ENCODE measurements at regions not wholly inside any gene's neighbourhood (a gene's known extent, or its start where the extent isn't known, plus 50 kb on each side); places are given as distances from the start of the nearest gene placed in this dataset.
"Not testable (repeated sequence)": the region's sequence is repeated elsewhere in the genome, so short reads cannot be mapped to it uniquely, and the experiment has no call there.

DNA sequence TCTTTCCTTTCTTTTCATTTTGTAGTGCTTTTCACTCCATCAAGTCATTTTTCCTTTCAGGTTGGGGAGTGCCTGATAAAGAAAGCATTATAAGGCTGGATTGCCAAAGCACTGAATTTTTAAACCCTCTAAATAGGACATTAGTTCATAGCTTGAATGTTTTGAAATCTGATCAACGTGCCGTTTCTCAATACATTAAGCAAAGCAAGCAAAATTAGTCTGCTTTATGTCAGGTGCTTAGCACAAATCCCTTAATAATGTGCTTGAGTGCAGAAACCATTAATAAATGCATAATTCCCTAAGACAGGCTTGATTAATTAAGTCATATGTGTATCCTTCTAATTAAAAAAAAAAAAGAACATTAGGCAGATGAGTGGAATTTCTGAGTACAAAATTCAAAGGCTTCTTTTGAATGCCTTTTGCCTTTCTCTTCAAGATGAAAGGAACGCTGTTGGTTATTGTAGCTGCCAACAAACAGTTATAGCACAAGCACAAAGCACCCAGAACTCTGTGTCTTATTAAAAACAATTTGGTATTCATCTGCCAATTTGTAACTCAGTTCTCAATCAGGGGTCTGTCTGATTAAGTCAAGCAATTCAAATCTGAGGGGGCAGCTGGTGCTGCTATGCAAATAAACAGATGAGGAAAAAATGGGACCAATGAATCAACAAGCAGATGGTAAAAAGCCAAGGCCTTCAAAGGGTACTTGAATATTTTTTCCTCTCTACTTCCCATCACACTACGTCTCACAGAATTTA is 233.7 kb downstream of the TLE1 start:
- peaks cover 6 to 11% (median 8%) of the 10 kb centered on the region in 3 donors for H3K27me3 Mint-ChIP-seq
- no peak overlapping the region for H3K4me3 Mint-ChIP-seq
- no peaks in the 10 kb centered on the region for H3K36me3 Mint-ChIP-seq
- no peaks in the 10 kb centered on the region for H3K4me1 Mint-ChIP-seq
- ATAC-seq (ENCODE audit: low read depth in 2 of 2), result no peak
- peaks cover 0 to 2% (median 0%) of the 10 kb centered on the region in 7 donors for H3K9me3 Mint-ChIP-seq
- no peak overlapping the region for H3K27ac Mint-ChIP-seq
- no peak for DNase-seq

- no peak for DNase-seq
- Mint-ChIP-seq H3K27ac (no peak overlapping the region), H3K4me3 (no peak overlapping the region), H3K27me3 (peaks cover 5 to 8% (median 6%) of the 10 kb centered on the region in 3 donors), H3K36me3 (peaks cover 0 to 8% of the 10 kb centered on the region in 2 donors), H3K9me3 (peaks cover 13 to 60% (median 42%) of the 10 kb centered on the region in 7 donors), H3K4me1 (no peaks in the 10 kb centered on the region)
- ATAC-seq (ENCODE audit: low read depth in 2 of 2), result no peak
Observed at GRCh38 chr9:81445331-81445921, 243.9 kb downstream of the TLE1 start.

DNA sequence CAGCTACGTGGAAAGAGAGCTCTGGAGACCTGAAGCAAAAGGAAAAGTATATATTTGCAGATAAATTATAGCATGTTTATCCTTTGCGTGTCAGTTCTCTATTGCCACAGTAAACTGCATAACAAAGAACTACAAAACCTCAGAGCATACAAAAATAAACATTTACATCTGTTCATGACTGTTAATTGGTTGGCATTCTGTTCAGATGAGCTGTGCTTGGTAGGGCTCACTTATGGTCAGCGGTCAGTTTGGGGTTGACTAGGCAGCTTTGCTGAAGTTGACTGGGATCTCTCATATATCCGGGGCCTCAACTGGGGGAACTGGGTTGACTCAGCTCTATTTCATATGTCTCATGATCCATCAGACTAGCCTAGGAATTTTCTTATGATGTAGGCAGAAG is 257.7 kb downstream of the TLE1 start:
- H3K27ac Mint-ChIP-seq, result no peak overlapping the region
- peaks cover 12 to 47% (median 18%) of the 10 kb centered on the region in 7 donors for H3K9me3 Mint-ChIP-seq
- DNase-seq, result no peak
- no peak overlapping the region for H3K4me3 Mint-ChIP-seq
- peaks cover 7 to 22% of the 10 kb centered on the region in 2 donors for H3K36me3 Mint-ChIP-seq
- ATAC-seq (ENCODE audit: low read depth in 2 of 2), result no peak
- H3K4me1 Mint-ChIP-seq, result no peaks in the 10 kb centered on the region
- H3K27me3 Mint-ChIP-seq, result peaks cover 0 to 8% (median 0%) of the 10 kb centered on the region in 3 donors

- Mint-ChIP-seq H3K4me1 (no peaks in the 10 kb centered on the region), H3K9me3 (peaks cover 12 to 52% (median 23%) of the 10 kb centered on the region in 7 donors), H3K27me3 (peaks cover 0 to 8% (median 0%) of the 10 kb centered on the region in 3 donors), H3K4me3 (no peak overlapping the region), H3K27ac (no peak overlapping the region), H3K36me3 (peaks cover 7 to 28% of the 10 kb centered on the region in 2 donors)
- ATAC-seq (ENCODE audit: low read depth in 2 of 2) (no peak), DNase-seq (no peak)
Observed at GRCh38 chr9:81430727-81431126, 258.6 kb downstream of the TLE1 start.

DNA sequence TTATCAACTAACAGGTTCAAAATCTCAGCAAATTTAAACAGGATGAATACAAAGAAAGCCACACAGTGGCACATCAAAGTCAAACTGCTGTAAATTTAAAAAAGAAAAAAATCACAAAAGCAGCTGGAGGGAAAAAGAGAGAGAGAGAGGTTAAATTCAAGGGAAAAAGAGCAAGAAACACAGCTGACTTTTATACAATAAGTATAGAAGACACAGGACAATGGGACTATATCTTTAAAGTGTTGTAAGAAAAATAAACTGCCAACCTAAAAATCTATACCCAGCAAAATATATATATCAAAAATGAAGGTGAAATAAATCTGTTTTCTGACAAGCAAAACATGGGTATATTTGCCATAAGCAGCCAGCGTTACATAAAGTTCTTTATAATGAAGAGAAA is 261.5 kb downstream of the TLE1 start:
- ATAC-seq (ENCODE audit: low read depth in 2 of 2) (no peak), DNase-seq (no peak)
- H3K36me3 Mint-ChIP-seq, result peaks cover 7 to 29% of the 10 kb centered on the region in 2 donors
- H3K27me3 Mint-ChIP-seq, result peaks cover 0 to 8% (median 0%) of the 10 kb centered on the region in 3 donors
- H3K9me3 Mint-ChIP-seq, result peaks cover 13 to 67% (median 27%) of the 10 kb centered on the region in 7 donors
- H3K4me1 Mint-ChIP-seq, result no peaks in the 10 kb centered on the region
- no peak overlapping the region for H3K27ac Mint-ChIP-seq
- H3K4me3 Mint-ChIP-seq, result no peak overlapping the region

- H3K27ac Mint-ChIP-seq, result no peak overlapping the region
- peaks cover 12 to 59% (median 21%) of the 10 kb centered on the region in 7 donors for H3K9me3 Mint-ChIP-seq
- H3K4me3 Mint-ChIP-seq, result no peak overlapping the region
- ATAC-seq (ENCODE audit: low read depth in 2 of 2) (no peak), DNase-seq (no peak)
- H3K27me3 Mint-ChIP-seq, result no peaks in the 10 kb centered on the region
- H3K4me1 Mint-ChIP-seq, result no peaks in the 10 kb centered on the region
- H3K36me3 Mint-ChIP-seq, result peaks cover 0 to 21% of the 10 kb centered on the region in 2 donors
Observed at GRCh38 chr9:81424431-81424830, 264.9 kb downstream of the TLE1 start.

GRCh38 chr9:81423589-81424326 is 265.6 kb downstream of the TLE1 start:
- H3K27ac Mint-ChIP-seq, result no peak overlapping the region
- H3K4me3 Mint-ChIP-seq, result no peak overlapping the region
- DNase-seq (no peak), ATAC-seq (ENCODE audit: low read depth in 2 of 2) (no peak)
- no peaks in the 10 kb centered on the region for H3K27me3 Mint-ChIP-seq
- H3K36me3 Mint-ChIP-seq, result peaks cover 0 to 21% of the 10 kb centered on the region in 2 donors
- no peaks in the 10 kb centered on the region for H3K4me1 Mint-ChIP-seq
- H3K9me3 Mint-ChIP-seq, result peaks cover 12 to 55% (median 21%) of the 10 kb centered on the region in 7 donors

GRCh38 chr9:81421090-81421489 is 268.3 kb downstream of the TLE1 start:
- not testable (repeated sequence) for H3K4me3 Mint-ChIP-seq; ATAC-seq (ENCODE audit: low read depth in 2 of 2); DNase-seq; H3K27ac Mint-ChIP-seq; H3K36me3 Mint-ChIP-seq; H3K4me1 Mint-ChIP-seq; H3K27me3 Mint-ChIP-seq
- peaks cover 4 to 36% (median 8%) of the 10 kb centered on the region in 7 donors for H3K9me3 Mint-ChIP-seq

DNA sequence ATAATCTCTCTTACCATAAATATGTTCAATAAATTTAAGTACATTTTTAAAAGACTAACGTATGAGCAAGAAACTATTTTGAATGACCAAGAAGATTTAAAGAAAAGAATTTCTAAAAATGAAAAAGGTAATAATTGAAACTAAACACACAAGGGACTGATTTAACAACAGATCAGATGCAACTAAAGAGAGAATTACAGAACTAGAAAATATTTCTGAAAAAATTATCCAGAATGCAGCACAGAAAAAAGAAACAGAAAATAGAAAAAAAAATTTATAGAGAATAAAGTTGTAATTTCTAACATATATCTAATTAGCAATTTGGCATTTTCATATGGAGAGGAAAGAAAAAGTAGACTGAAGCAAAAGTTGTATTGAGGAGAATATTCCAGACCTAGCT is 269.3 kb downstream of the TLE1 start:
- Mint-ChIP-seq H3K9me3 (peaks cover 0 to 26% (median 4%) of the 10 kb centered on the region in 7 donors), H3K36me3 (no peaks in the 10 kb centered on the region), H3K27me3 (peaks cover 3 to 8% (median 5%) of the 10 kb centered on the region in 3 donors), H3K4me3 (no peak overlapping the region), H3K4me1 (no peaks in the 10 kb centered on the region), H3K27ac (no peak overlapping the region)
- DNase-seq (no peak), ATAC-seq (ENCODE audit: low read depth in 2 of 2) (no peak)

- H3K36me3 Mint-ChIP-seq, result no peaks in the 10 kb centered on the region
- H3K9me3 Mint-ChIP-seq, result peaks cover 0 to 18% (median 4%) of the 10 kb centered on the region in 7 donors
- H3K4me3 Mint-ChIP-seq, result no peak overlapping the region
- H3K27me3 Mint-ChIP-seq, result peaks cover 3 to 8% (median 5%) of the 10 kb centered on the region in 3 donors
- DNase-seq, result no peak
- no peaks in the 10 kb centered on the region for H3K4me1 Mint-ChIP-seq
- no peak for ATAC-seq (ENCODE audit: low read depth in 2 of 2)
- no peak overlapping the region for H3K27ac Mint-ChIP-seq
Observed at GRCh38 chr9:81417941-81418340, 271.4 kb downstream of the TLE1 start.

DNA sequence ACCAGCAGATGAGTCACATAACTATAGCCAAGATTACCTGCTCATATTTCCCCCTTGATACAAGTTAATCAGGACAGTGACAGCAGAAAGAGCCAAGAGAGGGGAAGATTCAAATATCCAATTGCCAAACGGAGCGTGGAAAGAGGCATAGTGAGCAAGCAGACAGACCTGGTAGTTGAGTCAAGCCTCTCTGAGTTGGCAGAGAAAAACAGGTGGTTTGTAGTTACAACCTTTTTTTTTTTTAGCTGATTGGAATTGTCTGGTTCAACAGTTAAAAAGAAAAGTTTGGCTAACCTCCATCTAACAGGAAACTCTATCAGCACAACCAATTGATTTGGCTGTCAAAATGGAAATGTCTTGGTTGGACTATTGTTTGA is 272.1 kb downstream of the TLE1 start:
- Mint-ChIP-seq H3K27ac (no peak overlapping the region), H3K4me3 (no peak overlapping the region), H3K27me3 (peaks cover 3 to 8% (median 5%) of the 10 kb centered on the region in 3 donors), H3K4me1 (no peaks in the 10 kb centered on the region), H3K9me3 (peaks cover 0 to 18% (median 4%) of the 10 kb centered on the region in 7 donors), H3K36me3 (no peaks in the 10 kb centered on the region)
- DNase-seq (no peak), ATAC-seq (ENCODE audit: low read depth in 2 of 2) (no peak)

GRCh38 chr9:81416476-81417298 is 272.7 kb downstream of the TLE1 start:
- DNase-seq, result no peak
- no peaks in the 10 kb centered on the region for H3K36me3 Mint-ChIP-seq
- no peak overlapping the region for H3K27ac Mint-ChIP-seq
- no peak overlapping the region for H3K4me3 Mint-ChIP-seq
- ATAC-seq (ENCODE audit: low read depth in 2 of 2), result no peak
- H3K9me3 Mint-ChIP-seq, result peaks cover 0 to 18% (median 4%) of the 10 kb centered on the region in 7 donors
- H3K27me3 Mint-ChIP-seq, result peaks cover 3 to 8% (median 5%) of the 10 kb centered on the region in 3 donors
- H3K4me1 Mint-ChIP-seq, result no peaks in the 10 kb centered on the region

- Mint-ChIP-seq H3K36me3 (no peaks in the 10 kb centered on the region), H3K9me3 (peaks cover 0 to 7% (median 0%) of the 10 kb centered on the region in 7 donors), H3K27ac (no peak overlapping the region), H3K27me3 (peaks cover 3 to 8% (median 5%) of the 10 kb centered on the region in 3 donors), H3K4me1 (no peaks in the 10 kb centered on the region), H3K4me3 (no peak overlapping the region)
- DNase-seq (no peak), ATAC-seq (ENCODE audit: low read depth in 2 of 2) (no peak)
Observed at GRCh38 chr9:81414836-81415235, 274.5 kb downstream of the TLE1 start.

Data from naive B cell (primary cell).